ENCODE measurements at regions not wholly inside any gene's neighbourhood (a gene's known extent, or its start where the extent isn't known, plus 50 kb on each side); places are given as distances from the start of the nearest gene placed in this dataset.

DNA sequence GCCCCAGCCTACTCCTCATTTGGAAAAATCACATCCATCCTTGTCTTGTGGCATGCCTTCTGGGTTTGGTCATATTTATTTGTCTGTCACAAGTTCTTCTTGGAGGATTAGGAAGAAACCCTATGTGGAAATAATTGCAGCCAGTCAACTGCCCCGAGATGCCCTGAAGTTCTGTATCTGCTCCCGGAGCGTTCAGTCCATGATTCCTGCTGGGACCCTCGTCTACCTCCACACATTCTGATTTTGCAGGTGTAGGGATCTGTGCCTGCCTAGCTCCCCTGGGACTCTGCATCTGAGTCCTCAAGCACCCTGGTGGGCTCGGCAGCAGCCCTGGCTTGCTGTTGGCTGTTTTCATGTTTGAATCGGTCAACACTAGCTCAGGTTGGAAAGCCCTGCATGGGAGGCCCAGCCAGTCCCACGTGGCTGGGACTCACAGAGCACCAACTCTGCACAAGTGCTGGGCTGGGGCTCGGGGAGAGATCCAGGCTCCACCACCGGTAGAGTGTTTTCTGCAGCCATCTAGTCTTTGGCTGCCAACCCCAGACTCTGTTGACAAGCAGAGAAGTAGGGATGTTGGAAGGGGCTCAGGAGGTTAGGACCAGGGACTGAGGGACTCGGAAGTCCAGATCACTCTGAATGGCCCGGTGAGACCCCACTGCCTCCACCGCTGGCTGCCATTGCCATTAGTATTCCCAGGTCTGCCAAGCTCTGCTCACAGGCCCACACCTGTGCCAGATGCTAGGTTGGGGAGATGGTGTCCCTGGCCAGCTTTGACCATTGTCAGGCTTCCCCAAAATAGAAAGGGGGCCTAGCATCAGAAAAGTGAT, 183.5 kb upstream of the CST7 start:
- H3K4me1 ChIP-seq (ENCODE audit: control insufficient read depth, insufficient read depth, low read length) = no peaks in the 10 kb centered on the region
- no peak overlapping the region for H3K4me3 ChIP-seq (ENCODE audit: low read depth, low read length)
- H3K36me3 ChIP-seq (ENCODE audit: control insufficient read depth in 2 of 2, insufficient read depth in 1 of 2, low read length in 2 of 2) = no peaks in the 10 kb centered on the region
- ChIA-PET POLR2A (no interaction called here), CTCF (interaction anchor here (1.2 kb wide), 1 partner anchor 16 kb away, joined by 3 read pairs; no protein-coding TSS in a partner anchor)
- no peak overlapping the region for H3K27ac ChIP-seq (ENCODE audit: extremely low read depth, low read depth, low read length)
- no peaks in the 10 kb centered on the region for H3K9me3 ChIP-seq (ENCODE audit: control insufficient read depth, insufficient read depth, low read depth, low read length)
- TF ChIP-seq MZF1 (tag by site-specific recombination; IDR thresholded peaks at IDR 0.05; ENCODE audit: borderline replicate concordance) (no peak), ZNF391 (tag by site-specific recombination; IDR thresholded peaks at IDR 0.05; ENCODE audit: borderline replicate concordance, low read depth) (no peak), ZNF433 (tag by site-specific recombination; IDR thresholded peaks at IDR 0.05; ENCODE audit: low read depth) (no peak), GLI2 (tag by site-specific recombination; IDR thresholded peaks at IDR 0.05; ENCODE audit: borderline replicate concordance, low read depth) (no peak), WT1 (tag by site-specific recombination; IDR thresholded peaks at IDR 0.05) (no peak), ZNF280C (tag by site-specific recombination; IDR thresholded peaks at IDR 0.05) (no peak), ZNF132 (tag by site-specific recombination; IDR thresholded peaks at IDR 0.05; ENCODE audit: borderline replicate concordance) (no peak), ZNF10 (tag by site-specific recombination; IDR thresholded peaks at IDR 0.05) (no peak), ZNF623 (tag by site-specific recombination; IDR thresholded peaks at IDR 0.05) (no peak), SCRT1 (tag by site-specific recombination; IDR thresholded peaks at IDR 0.05; ENCODE audit: borderline replicate concordance) (no peak), ZNF654 (tag by site-specific recombination; IDR thresholded peaks at IDR 0.05; ENCODE audit: low read depth) (no peak), ZNF555 (tag by site-specific recombination; conservative IDR thresholded peaks at IDR 0.05) (no peak), HIC1 (tag by site-specific recombination; IDR thresholded peaks at IDR 0.05) (no peak), ZNF558 (tag by site-specific recombination; IDR thresholded peaks at IDR 0.05) (no peak), ZNF660 (tag by site-specific recombination; IDR thresholded peaks at IDR 0.05) (no peak)

DNA sequence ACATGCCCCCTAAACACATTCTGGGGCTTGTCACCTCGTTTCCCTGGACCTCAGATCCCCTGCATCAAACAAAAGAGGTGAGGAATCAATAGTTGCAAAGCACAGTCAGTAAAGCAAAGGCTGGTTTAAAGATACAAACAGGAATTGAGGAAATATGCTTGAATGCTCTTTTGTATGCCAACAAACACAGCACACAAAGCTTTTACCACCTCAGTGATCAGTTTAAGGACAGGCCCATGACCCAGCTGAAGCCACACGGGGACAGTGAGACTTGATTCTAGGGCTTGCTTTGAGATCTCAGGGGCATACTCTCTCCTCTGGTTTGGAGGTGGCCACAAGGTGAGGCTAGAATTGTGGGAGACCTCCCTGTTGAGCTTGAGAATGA, 182.9 kb upstream of the CST7 start:
- POLR2A ChIA-PET = no interaction called here
- H3K4me1 ChIP-seq (ENCODE audit: control insufficient read depth, insufficient read depth, low read length) = no peaks in the 10 kb centered on the region
- no peak overlapping the region for H3K4me3 ChIP-seq (ENCODE audit: low read depth, low read length)
- no peaks in the 10 kb centered on the region for H3K36me3 ChIP-seq (ENCODE audit: control insufficient read depth in 2 of 2, insufficient read depth in 1 of 2, low read length in 2 of 2)
- H3K27ac ChIP-seq (ENCODE audit: extremely low read depth, low read depth, low read length) = no peak overlapping the region
- CTCF ChIA-PET = no interaction called here
- H3K9me3 ChIP-seq (ENCODE audit: control insufficient read depth, insufficient read depth, low read depth, low read length) = no peaks in the 10 kb centered on the region
- TF ChIP-seq ZSCAN5A (tag by site-specific recombination; IDR thresholded peaks at IDR 0.05) (no peak), ZNF529 (tag by site-specific recombination; IDR thresholded peaks at IDR 0.05; ENCODE audit: insufficient replicate concordance) (no peak), ZNF76 (tag by site-specific recombination; IDR thresholded peaks at IDR 0.05; ENCODE audit: borderline replicate concordance, low read depth) (no peak), ZNF19 (tag by site-specific recombination; IDR thresholded peaks at IDR 0.05; ENCODE audit: low read depth) (no peak), ZNF549 (tag by site-specific recombination; IDR thresholded peaks at IDR 0.05) (no peak), BCL11A (tag by site-specific recombination; IDR thresholded peaks at IDR 0.05; ENCODE audit: low read depth) (no peak), ZNF624 (tag by site-specific recombination; IDR thresholded peaks at IDR 0.05) (no peak)
